Activated gamma-delta T cell treated with anti-CD3 and anti-CD28 coated beads, Interleukin-2, amount 50 U/mL, for 16 hours (primary cell): ENCODE measurements at regions not wholly inside any gene's neighbourhood (a gene's known extent, or its start where the extent isn't known, plus 50 kb on each side); places are given as distances from the start of the nearest gene placed in this dataset.

ENCODE experiments used
- DNase-seq: peaks from one replicate; pipeline ENCODE4 v3.0.0-alpha.2; 2020; ENCODE audit warnings: low read depth

GRCh38 chr2:212945526-212945925 lies 205.9 kb downstream of the IKZF2 start:
- no peak for DNase-seq

- DNase-seq: no peak
Measured at GRCh38 chr2:212943351-212943750, 208.1 kb downstream of the IKZF2 start.

GRCh38 chr2:212941361-212941760 lies 210.1 kb downstream of the IKZF2 start:
- DNase-seq: no peak

- DNase-seq: no peak
Measured at GRCh38 chr2:212940816-212941215, 210.6 kb downstream of the IKZF2 start.

GRCh38 chr2:212939777-212940531 lies 211.5 kb downstream of the IKZF2 start:
- DNase-seq: no peak

GRCh38 chr2:212938144-212938793 lies 213.1 kb downstream of the IKZF2 start:
- DNase-seq: no peak

GRCh38 chr2:212936572-212936971 lies 214.8 kb downstream of the IKZF2 start:
- DNase-seq: no peak

GRCh38 chr2:212935752-212936151 lies 215.7 kb downstream of the IKZF2 start:
- no peak for DNase-seq

- no peak for DNase-seq
Measured at GRCh38 chr2:212931271-212931670, 220.1 kb downstream of the IKZF2 start.

- DNase-seq: no peak
Measured at GRCh38 chr2:212930556-212931260, 220.7 kb downstream of the IKZF2 start.

GRCh38 chr2:212929971-212930370 lies 221.4 kb downstream of the IKZF2 start:
- no peak for DNase-seq

GRCh38 chr2:212929116-212929515 lies 222.3 kb downstream of the IKZF2 start:
- no peak for DNase-seq

- DNase-seq: no peak
Measured at GRCh38 chr2:212928681-212929080, 222.7 kb downstream of the IKZF2 start.

GRCh38 chr2:212926940-212927339 lies 224.5 kb downstream of the IKZF2 start:
- no peak for DNase-seq

GRCh38 chr2:212923393-212923792 lies 228.0 kb downstream of the IKZF2 start:
- DNase-seq: no peak

- DNase-seq: no peak
Measured at GRCh38 chr2:212922701-212923100, 228.7 kb downstream of the IKZF2 start.

- no peak for DNase-seq
Measured at GRCh38 chr2:212921711-212922110, 229.7 kb downstream of the IKZF2 start.

- no peak for DNase-seq
Measured at GRCh38 chr2:212921061-212921460, 230.4 kb downstream of the IKZF2 start.

GRCh38 chr2:212919238-212919637 lies 232.2 kb downstream of the IKZF2 start:
- DNase-seq: no peak

GRCh38 chr2:212918336-212918735 lies 233.1 kb downstream of the IKZF2 start:
- DNase-seq: no peak

GRCh38 chr2:212915121-212915782 lies 236.2 kb downstream of the IKZF2 start:
- no peak for DNase-seq

- DNase-seq: no peak
Measured at GRCh38 chr2:212914392-212914791, 237.0 kb downstream of the IKZF2 start.
